Lung (tissue), 11 donors: ENCODE measurements at regions not wholly inside any gene's neighbourhood (a gene's known extent, or its start where the extent isn't known, plus 50 kb on each side); places are given as distances from the start of the nearest gene placed in this dataset.

Source experiments
- ATAC-seq: fragments of 200-7000 bp; cut with Tn5 transposase; one replicate; pipeline ENCODE4 v1.9.1; 2020; ENCODE audit warnings: moderate number of reproducible peaks; ENCODE audit not compliant: insufficient read depth, low FRiP score
- DNase-seq, 3 donors: peaks; one replicate each; pipeline ENCODE4 v3.0.0-alpha.2; 2013 to 2017
- H3K27ac ChIP-seq, 2 donors: one replicate each; pipeline ENCODE4 v1.5.1; 2013; ENCODE audit warnings: mild to moderate bottlenecking in 2 of 2, moderate library complexity in 2 of 2, control low read depth in 1 of 2, inconsistent platforms in 1 of 2, low read depth in 1 of 2, low read length in 1 of 2
- H3K27me3 ChIP-seq, 3 donors: one replicate each; pipeline ENCODE4 v1.5.1; 2013; ENCODE audit warnings: low read length in 2 of 3; ENCODE audit not compliant: control insufficient read depth in 3 of 3, insufficient read depth in 3 of 3
- H3K36me3 ChIP-seq, 4 donors: one replicate each; pipeline ENCODE4 v1.5.1; 2013; ENCODE audit warnings: low read length in 4 of 4, mild to moderate bottlenecking in 1 of 4, moderate library complexity in 1 of 4; ENCODE audit not compliant: control insufficient read depth in 4 of 4, insufficient read depth in 4 of 4
- H3K4me1 ChIP-seq, 5 donors: one replicate each; pipeline ENCODE4 v1.5.1; 2013; ENCODE audit warnings: low read length in 5 of 5, mild to moderate bottlenecking in 2 of 5, moderate library complexity in 1 of 5; ENCODE audit not compliant: control insufficient read depth in 5 of 5, insufficient read depth in 5 of 5
- H3K4me3 ChIP-seq: one replicate; pipeline ENCODE4 v1.5.1; 2013; ENCODE audit warnings: mild to moderate bottlenecking, control low read depth, moderate library complexity
- H3K9ac ChIP-seq, 2 donors: one replicate each; pipeline ENCODE4 v1.5.1; 2013; ENCODE audit warnings: low read length in 2 of 2, control low read depth in 1 of 2; ENCODE audit not compliant: insufficient read depth in 1 of 2
- H3K9me3 ChIP-seq, 4 donors: one replicate each; pipeline ENCODE4 v1.5.1; 2013; ENCODE audit warnings: low read length in 3 of 4, mild to moderate bottlenecking in 1 of 4, moderate library complexity in 1 of 4; ENCODE audit not compliant: control insufficient read depth in 4 of 4, insufficient read depth in 3 of 4
- CTCF ChIP-seq: IDR thresholded peaks from 2 replicates; pipeline ENCODE4 v1.5.1; 2012; ENCODE audit warnings: mild to moderate bottlenecking; ENCODE audit errors: control extremely low read depth, extremely low read depth
- WGBS, 2 donors: extraction: QIAGEN DNeasy Blood & Tissue Kit; methylation state at CpG; one replicate each; pipeline ENCODE4 v1.1.7; 2013; 5-methylcytosine and 5-hydroxymethylcytosine counted together
- donor health status: control.
- donor health status: control.
- donor health status: Bipolar disorder and iron deficiency.
- donor health status: healthy.
- donor health status: DM: yes; HTN: yes; CAD: no.

GRCh38 chr3:65200310-65200970, 512.6 kb upstream of the ADAMTS9 start:
- TF ChIP-seq CTCF, result no peak
- Histone ChIP-seq H3K9me3 (no peaks in the 10 kb centered on the region), H3K36me3 (no peaks in the 10 kb centered on the region), H3K9ac (no peak overlapping the region), H3K4me1 (no peaks in the 10 kb centered on the region), H3K27ac (no peak overlapping the region), H3K4me3 (no peak overlapping the region), H3K27me3 (no peaks in the 10 kb centered on the region)
- no peak for DNase-seq
- 79 to 81% methylated on average over 5 of the region's 5 CpGs for WGBS, 2 donors
- ATAC-seq, result no peak

- Histone ChIP-seq H3K36me3 (no peaks in the 10 kb centered on the region), H3K4me3 (no peak overlapping the region), H3K9me3 (no peaks in the 10 kb centered on the region), H3K9ac (no peak overlapping the region), H3K27ac (no peak overlapping the region), H3K4me1 (peaks cover 0 to 2% (median 0%) of the 10 kb centered on the region in 5 donors), H3K27me3 (no peaks in the 10 kb centered on the region)
- TF ChIP-seq CTCF, result no peak
- DNase-seq, result no peak
- WGBS, 2 donors, result 56 to 71% methylated on average over 3 of the region's 3 CpGs
- ATAC-seq, result no peak
These were observed 508.9 kb upstream of the ADAMTS9 start for GRCh38 chr3:65196663-65197062.

DNA sequence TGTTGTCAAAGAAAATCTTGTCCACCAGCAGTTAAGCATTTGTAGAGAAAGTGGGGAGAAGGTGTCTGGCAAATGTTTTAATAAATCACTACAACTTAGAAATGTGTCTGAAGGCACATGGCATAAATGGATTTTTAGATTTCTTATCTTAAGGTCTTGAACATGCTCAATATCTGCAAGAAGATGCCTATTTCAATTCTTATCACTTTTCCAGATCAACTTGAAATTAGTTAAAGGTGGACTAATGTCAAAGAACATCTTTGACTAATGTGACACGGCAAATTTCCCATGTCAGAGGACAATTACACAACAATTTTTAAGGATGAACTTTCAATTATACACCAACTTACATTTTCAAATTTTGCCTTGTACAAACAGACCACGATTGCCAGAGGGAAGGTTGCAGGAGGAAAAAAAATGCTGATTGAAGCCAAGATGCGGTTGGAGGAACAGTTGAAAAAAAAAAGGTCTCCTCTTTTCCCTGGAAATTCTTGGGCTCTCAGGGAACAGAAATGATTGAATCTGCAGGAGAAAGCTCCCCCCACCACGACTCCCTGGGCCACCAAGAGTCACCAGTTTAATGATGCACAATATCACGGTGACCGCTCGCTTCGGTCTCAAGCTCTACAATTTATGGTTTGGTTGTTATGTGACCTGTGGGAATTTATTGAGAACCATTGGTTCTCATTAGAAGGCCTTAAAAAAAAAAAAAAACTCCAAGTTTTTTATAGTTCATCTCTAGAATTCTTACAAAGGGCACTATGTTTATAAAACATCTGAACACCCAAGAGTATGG, 507.6 kb upstream of the ADAMTS9 start:
- no peaks in the 10 kb centered on the region for H3K9me3 ChIP-seq
- no peak for ATAC-seq
- H3K27me3 ChIP-seq, result no peaks in the 10 kb centered on the region
- no peak for DNase-seq
- H3K4me3 ChIP-seq, result no peak overlapping the region
- H3K27ac ChIP-seq, result no peak overlapping the region
- peaks cover 0 to 3% (median 0%) of the 10 kb centered on the region in 5 donors for H3K4me1 ChIP-seq
- no peaks in the 10 kb centered on the region for H3K36me3 ChIP-seq
- H3K9ac ChIP-seq, result no peak overlapping the region
- no peak for TF ChIP-seq CTCF
- WGBS, 2 donors, result 83 to 87% methylated on average over 8 of the region's 8 CpGs
